SK-N-SH (cell line): ENCODE measurements at regions not wholly inside any gene's neighbourhood (a gene's known extent, or its start where the extent isn't known, plus 50 kb on each side); places are given as distances from the start of the nearest gene placed in this dataset.

Experiments
- CTCF ChIA-PET: fragments of 300-600, 350-600 bp; formaldehyde crosslinking; extraction: SDS; loops from one replicate; lab custom pipeline; 2021; lab: Yijun Ruan, JAX
- POLR2A ChIA-PET: fragments of 350-600 bp; sonication (Branson Sonifier 250); formaldehyde crosslinking; extraction: SDS; loops from one replicate; lab custom pipeline; 2020; ENCODE audit warnings: antibody characterized with exemption, inconsistent platforms; lab: Yijun Ruan, JAX
- DNase-seq: peaks from one replicate; pipeline ENCODE4 v3.0.0; 2012
- H2AFZ ChIP-seq: fragments of 200-600 bp; sonication (generic); 2 replicates; pipeline ENCODE4 v1.8.1; 2016; ENCODE audit warnings: antibody characterized with exemption, mild to moderate bottlenecking, low read depth
- H3F3A ChIP-seq: fragments of 200-600 bp; sonication (generic); replicated peaks from 2 replicates; pipeline ENCODE3; 2016; ENCODE audit warnings: antibody characterized with exemption, mild to moderate bottlenecking; ENCODE audit not compliant: insufficient read depth
- H3K27ac ChIP-seq, 2 experiments: fragments of 200-500 bp in 1 of 2; fragments of 200-600 bp in 1 of 2; sonication (Bioruptor generic) in 1 of 2; sonication (generic), shearing (Covaris generic) in 1 of 2; 2 replicates each; pipeline versions ENCODE4 v1.5.1 to v1.6.1; 2014 to 2016; ENCODE audit warnings: low read depth in 2 of 2, inconsistent platforms in 1 of 2, low read length in 1 of 2, mild to moderate bottlenecking in 1 of 2, mixed read lengths in 1 of 2
- H3K27me3 ChIP-seq: fragments of 200-600 bp; sonication (generic), shearing (Covaris generic); 2 replicates; pipeline ENCODE4 v1.6.1; 2016; ENCODE audit warnings: mixed run types; ENCODE audit not compliant: insufficient read depth
- H3K36me3 ChIP-seq, 2 experiments: fragments of 200-500 bp in 1 of 2; fragments of 200-600 bp in 1 of 2; sonication (Bioruptor generic) in 1 of 2; sonication (generic) in 1 of 2; replicated peaks in 1 of 2; 2 replicates each; pipeline versions ENCODE3 to v1.5.1; 2014 to 2016; ENCODE audit warnings: low read length in 1 of 2, mild to moderate bottlenecking in 1 of 2; ENCODE audit not compliant: insufficient read depth in 2 of 2, control insufficient read depth in 1 of 2
- H3K4me1 ChIP-seq, 2 experiments: fragments of 200-500 bp in 1 of 2; fragments of 200-600 bp in 1 of 2; sonication (Bioruptor generic) in 1 of 2; sonication (generic), shearing (Covaris generic) in 1 of 2; 2 replicates each; pipeline versions ENCODE4 v1.5.1 to v1.6.1; 2014 to 2016; ENCODE audit warnings: low read depth in 1 of 2, low read length in 1 of 2, mixed run types in 1 of 2; ENCODE audit not compliant: insufficient read depth in 2 of 2, control insufficient read depth in 1 of 2
- H3K4me2 ChIP-seq: fragments of 200-600 bp; sonication (generic), shearing (Covaris generic); 2 replicates; pipeline ENCODE4 v1.6.1; 2017; ENCODE audit warnings: mixed run types
- H3K4me3 ChIP-seq, 2 experiments: fragments of 200-500 bp in 1 of 2; fragments of 200-600 bp in 1 of 2; sonication (Bioruptor generic) in 1 of 2; sonication (generic), shearing (Covaris generic) in 1 of 2; 2 replicates each; pipeline versions ENCODE4 v1.5.1 to v1.8.1; 2014 to 2016; ENCODE audit warnings: low read depth in 2 of 2, inconsistent platforms in 1 of 2, low read length in 1 of 2, mild to moderate bottlenecking in 1 of 2, mixed read lengths in 1 of 2, moderate library complexity in 1 of 2
- H3K79me2 ChIP-seq: fragments of 200-600 bp; sonication (generic); 2 replicates; pipeline ENCODE4 v1.8.1; 2017; ENCODE audit warnings: mild to moderate bottlenecking; ENCODE audit not compliant: insufficient read depth
- H3K9ac ChIP-seq: fragments of 200-600 bp; sonication (generic); 2 replicates; pipeline ENCODE4 v1.6.1; 2017; ENCODE audit warnings: mixed run types
- H3K9me2 ChIP-seq: fragments of 200-600 bp; sonication (generic); 2 replicates; pipeline ENCODE4 v1.6.1; 2017; ENCODE audit warnings: mixed run types
- H3K9me3 ChIP-seq: fragments of 200-600 bp; sonication (generic); 2 replicates; pipeline ENCODE4 v1.6.1; 2017; ENCODE audit warnings: mixed run types, mild to moderate bottlenecking, moderate library complexity
- H4K20me1 ChIP-seq: fragments of 200-600 bp; sonication (generic); 2 replicates; pipeline ENCODE4 v1.6.1; 2017; ENCODE audit warnings: mild to moderate bottlenecking, mixed run types; ENCODE audit not compliant: insufficient read depth
- CTCF ChIP-seq: fragments of 200-600 bp; sonication (generic); IDR thresholded peaks from 2 replicates; pipeline ENCODE4 v1.6.1; 2017; ENCODE audit warnings: antibody characterized with exemption, mild to moderate bottlenecking, moderate library complexity
- ELF1 ChIP-seq: IDR thresholded peaks from 2 replicates; pipeline ENCODE4 v1.4.0; 2012
- EP300 ChIP-seq, 2 experiments: IDR thresholded peaks; 2 replicates each; pipeline versions ENCODE4 v1.4.0 to v1.6.1; 2012; ENCODE audit warnings: borderline replicate concordance in 1 of 2, low read depth in 1 of 2, low read length in 1 of 2
- FOSL2 ChIP-seq: IDR thresholded peaks from 2 replicates; pipeline ENCODE4 v1.4.0; 2012; ENCODE audit warnings: low read depth, mild to moderate bottlenecking, moderate library complexity, borderline replicate concordance
- FOXJ3 ChIP-seq: sonication (generic); formaldehyde crosslinking; IDR thresholded peaks from 2 replicates; pipeline ENCODE4 v1.5.1; 2020; ENCODE audit warnings: mild to moderate bottlenecking, missing genetic modification reagents
- GABPA ChIP-seq: IDR thresholded peaks from 2 replicates; pipeline ENCODE4 v1.4.0; 2012; ENCODE audit warnings: low read depth, mild to moderate bottlenecking
- GATA2 ChIP-seq: sonication (generic); formaldehyde crosslinking; IDR thresholded peaks from 2 replicates; pipeline ENCODE4 v1.5.0; 2020; ENCODE audit warnings: mild to moderate bottlenecking, missing genetic modification reagents
- JUND ChIP-seq: IDR thresholded peaks from 2 replicates; pipeline ENCODE4 v1.4.0; 2012
- MEF2A ChIP-seq: IDR thresholded peaks from 2 replicates; pipeline ENCODE4 v1.4.0; 2012; ENCODE audit warnings: low read depth, borderline replicate concordance
- MXI1 ChIP-seq: IDR thresholded peaks from 2 replicates; pipeline ENCODE4 v1.6.1; 2012; ENCODE audit warnings: mild to moderate bottlenecking, low read depth, low read length, improper control_type of control experiment
- NFIC ChIP-seq: IDR thresholded peaks from 2 replicates; pipeline ENCODE4 v1.4.0; 2012; ENCODE audit warnings: borderline replicate concordance
- POLR2AphosphoS5 ChIP-seq: IDR thresholded peaks from 2 replicates; pipeline ENCODE4 v1.6.1; 2012; ENCODE audit warnings: low read depth, low read length
- REST ChIP-seq: IDR thresholded peaks from 2 replicates; pipeline ENCODE4 v1.6.1; 2012; ENCODE audit warnings: mild to moderate bottlenecking, low read depth, low read length, moderate library complexity
- RFX5 ChIP-seq: IDR thresholded peaks from 2 replicates; pipeline ENCODE4 v1.6.1; 2012; ENCODE audit warnings: mild to moderate bottlenecking, improper control_type of control experiment, low read length
- RXRA ChIP-seq: IDR thresholded peaks from 2 replicates; pipeline ENCODE4 v1.4.0; 2012; ENCODE audit warnings: low read depth, mild to moderate bottlenecking, borderline replicate concordance
- SIN3A ChIP-seq: IDR thresholded peaks from 2 replicates; pipeline ENCODE4 v1.6.1; 2012; ENCODE audit warnings: low read depth, mild to moderate bottlenecking, low read length, moderate library complexity, borderline replicate concordance
- SMC3 ChIP-seq: IDR thresholded peaks from 2 replicates; pipeline ENCODE4 v1.6.1; 2012; ENCODE audit warnings: low read depth, low read length, improper control_type of control experiment
- TEAD4 ChIP-seq: IDR thresholded peaks from 2 replicates; pipeline ENCODE4 v1.4.0; 2012; ENCODE audit warnings: mild to moderate bottlenecking, borderline replicate concordance; ENCODE audit not compliant: insufficient read depth
- USF1 ChIP-seq: IDR thresholded peaks from 2 replicates; pipeline ENCODE4 v1.4.0; 2012; ENCODE audit warnings: low read depth, borderline replicate concordance
- YY1 ChIP-seq: IDR thresholded peaks from 2 replicates; pipeline ENCODE4 v1.4.0; 2012; ENCODE audit warnings: low read depth, mild to moderate bottlenecking
- ZBTB33 ChIP-seq: IDR thresholded peaks from 2 replicates; pipeline ENCODE4 v1.4.0; 2012; ENCODE audit warnings: low read depth, borderline replicate concordance

DNA sequence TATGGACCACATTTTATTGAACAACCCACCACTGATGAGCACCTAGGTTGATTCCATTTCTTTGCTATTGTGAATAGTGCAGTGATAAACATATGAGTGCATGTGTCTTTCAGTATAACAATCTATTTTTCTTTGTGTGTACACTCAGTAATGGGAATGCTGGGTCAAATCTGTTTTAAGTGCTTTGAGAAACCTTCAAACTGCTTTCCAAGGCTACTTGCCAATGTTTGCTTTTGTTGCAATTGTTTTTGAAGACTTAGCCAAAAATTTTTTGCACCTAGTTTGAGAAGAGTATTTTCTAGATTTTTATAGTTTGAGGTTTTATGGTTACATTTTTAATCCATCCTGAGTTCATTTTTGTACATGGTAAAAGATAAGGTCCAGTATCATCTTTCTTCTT is 587.4 kb upstream of the SETBP1 start:
- H3K27me3 ChIP-seq, result no peaks in the 10 kb centered on the region
- H3K36me3 ChIP-seq, result no peaks in the 10 kb centered on the region
- no peaks in the 10 kb centered on the region for H4K20me1 ChIP-seq
- no peak for DNase-seq
- H3K9ac ChIP-seq, result no peak overlapping the region
- H3K79me2 ChIP-seq, result no peaks in the 10 kb centered on the region
- TF ChIP-seq ELF1 (no peak), REST (no peak), NFIC (no peak)
- H3K4me3 ChIP-seq, result no peak overlapping the region
- no peaks in the 10 kb centered on the region for H3K9me3 ChIP-seq
- H3K27ac ChIP-seq, result no peak overlapping the region
- H3K4me1 ChIP-seq, result no peaks in the 10 kb centered on the region
- H3K4me2 ChIP-seq, result no peak overlapping the region
- ChIA-PET POLR2A (no interaction called here), CTCF (no interaction called here)
- no peaks in the 10 kb centered on the region for H3F3A ChIP-seq
- H3K9me2 ChIP-seq, result no peaks in the 10 kb centered on the region
- H2AFZ ChIP-seq, result no peak overlapping the region

- DNase-seq, result no peak
- H4K20me1 ChIP-seq, result no peaks in the 10 kb centered on the region
- H3K27me3 ChIP-seq, result no peaks in the 10 kb centered on the region
- no peak for TF ChIP-seq SIN3A
- TF ChIP-seq CTCF, result no peak
- no peak for TF ChIP-seq ELF1
- TF ChIP-seq JUND, result no peak
- no peak for TF ChIP-seq GABPA
- TF ChIP-seq GATA2 (CRISPR knock-in tag), result no peak
- no peak for TF ChIP-seq RFX5
- TF ChIP-seq POLR2AphosphoS5, result no peak
- TF ChIP-seq YY1, result no peak
- TF ChIP-seq FOSL2, result no peak
- TF ChIP-seq RXRA, result no peak
- no peak for TF ChIP-seq SMC3
- TF ChIP-seq FOXJ3, result no peak
- no peak for TF ChIP-seq MXI1
- no peak for TF ChIP-seq TEAD4
- TF ChIP-seq MEF2A, result no peak
- no peak for TF ChIP-seq ZBTB33
- no peak for TF ChIP-seq USF1
- TF ChIP-seq NFIC, result no peak
- no peak for TF ChIP-seq EP300 (IDR thresholded peaks at IDR 0.05; ENCODE audit: borderline replicate concordance in 1 of 2, low read depth in 1 of 2, low read length in 1 of 2)
- no peaks in the 10 kb centered on the region for H3K4me1 ChIP-seq
- POLR2A ChIA-PET, result no interaction called here
- CTCF ChIA-PET, result no interaction called here
- no peak overlapping the region for H3K4me3 ChIP-seq
- H3K27ac ChIP-seq, result no peak overlapping the region
- no peaks in the 10 kb centered on the region for H3K79me2 ChIP-seq
- H3K4me2 ChIP-seq, result no peak overlapping the region
- no peaks in the 10 kb centered on the region for H3K9me3 ChIP-seq
- no peak overlapping the region for H2AFZ ChIP-seq
- no peaks in the 10 kb centered on the region for H3F3A ChIP-seq
- H3K9ac ChIP-seq, result no peak overlapping the region
- no peaks in the 10 kb centered on the region for H3K36me3 ChIP-seq
- no peaks in the 10 kb centered on the region for H3K9me2 ChIP-seq
These were observed 584.7 kb upstream of the SETBP1 start for GRCh38 chr18:44096016-44096415.
